IMR-90 (cell line): ENCODE measurements at regions not wholly inside any gene's neighbourhood (a gene's known extent, or its start where the extent isn't known, plus 50 kb on each side); places are given as distances from the start of the nearest gene placed in this dataset.

ENCODE experiments used
- ATAC-seq: fragments of 200-7000 bp; cut with Tn5 transposase; 2 replicates; pipeline ENCODE4 v1.9.1; 2020; ENCODE audit warnings: low read depth, mild to moderate bottlenecking, moderate library complexity
- BruUV-seq: library from RNA; stranded (reverse); fragments of 400-500 nt; replicated peaks from 2 replicates; lab custom pipeline; 2021; lab: Mats Ljungman, UMichigan
- CTCF ChIA-PET: fragments of 300-600 bp; formaldehyde crosslinking; extraction: SDS; loops from one replicate; lab custom pipeline; 2021; ENCODE audit warnings: antibody characterized with exemption; lab: Yijun Ruan, JAX
- POLR2A ChIA-PET: fragments of 300-600 bp; sonication (Branson Sonifier 250); formaldehyde crosslinking; loops from one replicate; lab custom pipeline; 2022; ENCODE audit warnings: antibody characterized with exemption; ENCODE audit not compliant: unreplicated experiment; lab: Charles Lee
- DNase-seq: peaks from one replicate; pipeline ENCODE4 v3.0.0; 2013
- H2AFZ ChIP-seq: replicated peaks from 2 replicates; pipeline ENCODE3; 2013; ENCODE audit warnings: low read length, mild to moderate bottlenecking; ENCODE audit not compliant: poor library complexity
- H2AK5ac ChIP-seq: 2 replicates; pipeline ENCODE4 v1.6.1; 2013; ENCODE audit warnings: low read depth, low read length, inconsistent platforms
- H2AK9ac ChIP-seq: replicated peaks from 2 replicates; pipeline ENCODE3; 2013; ENCODE audit warnings: mild to moderate bottlenecking, low read depth, low read length, moderate library complexity; ENCODE audit not compliant: poor library complexity
- H2BK120ac ChIP-seq: 2 replicates; pipeline ENCODE4 v1.6.1; 2013; ENCODE audit warnings: low read depth, low read length, inconsistent platforms
- H2BK15ac ChIP-seq: 3 replicates; pipeline ENCODE4 v1.6.1; 2013; ENCODE audit warnings: low read depth, low read length, inconsistent platforms
- H2BK20ac ChIP-seq: 2 replicates; pipeline ENCODE4 v1.6.1; 2013; ENCODE audit warnings: low read depth, mild to moderate bottlenecking, inconsistent platforms, low read length, moderate library complexity
- H2BK5ac ChIP-seq: 2 replicates; pipeline ENCODE4 v1.6.1; 2013; ENCODE audit warnings: mild to moderate bottlenecking, low read depth, low read length, inconsistent platforms; ENCODE audit not compliant: poor library complexity, severe bottlenecking
- H3K14ac ChIP-seq: replicated peaks from 2 replicates; pipeline ENCODE4 v1.6.1; 2013; ENCODE audit warnings: low read depth, low read length, inconsistent platforms
- H3K18ac ChIP-seq: 2 replicates; pipeline ENCODE4 v1.6.1; 2013; ENCODE audit warnings: low read depth, low read length, control low read depth
- H3K23ac ChIP-seq: 2 replicates; pipeline ENCODE4 v1.6.1; 2013; ENCODE audit warnings: low read depth, low read length, inconsistent platforms
- H3K27ac ChIP-seq: 2 replicates; pipeline ENCODE4 v1.5.1; 2013; ENCODE audit warnings: mild to moderate bottlenecking, control low read depth, low read length; ENCODE audit not compliant: insufficient read depth
- H3K27me3 ChIP-seq: 2 replicates; pipeline ENCODE4 v1.6.1; 2013; ENCODE audit warnings: low read length; ENCODE audit not compliant: control insufficient read depth, insufficient read depth
- H3K36me3 ChIP-seq: 2 replicates; pipeline ENCODE4 v1.6.1; 2013; ENCODE audit warnings: low read length, mixed read lengths; ENCODE audit not compliant: control insufficient read depth, insufficient read depth
- H3K4ac ChIP-seq: 2 replicates; pipeline ENCODE4 v1.6.1; 2013; ENCODE audit warnings: low read depth, low read length, inconsistent platforms
- H3K4me1 ChIP-seq: 2 replicates; pipeline ENCODE4 v1.6.1; 2013; ENCODE audit warnings: low read length, mixed read lengths; ENCODE audit not compliant: control insufficient read depth, insufficient read depth
- H3K4me2 ChIP-seq: 2 replicates; pipeline ENCODE4 v1.6.1; 2013; ENCODE audit warnings: low read depth, mild to moderate bottlenecking, control low read depth, low read length, moderate library complexity
- H3K4me3 ChIP-seq: 2 replicates; pipeline ENCODE4 v1.5.1; 2013; ENCODE audit warnings: low read depth, mild to moderate bottlenecking, control low read depth, low read length, moderate library complexity; ENCODE audit not compliant: insufficient read depth
- H3K56ac ChIP-seq: 2 replicates; pipeline ENCODE4 v1.6.1; 2013; ENCODE audit warnings: low read length, inconsistent platforms; ENCODE audit not compliant: insufficient read depth; ENCODE audit errors: extremely low read depth
- H3K79me1 ChIP-seq, 2 experiments: 2 replicates each; pipeline ENCODE4 v1.6.1; 2013; ENCODE audit warnings: low read length in 2 of 2, inconsistent platforms in 1 of 2, low read depth in 1 of 2
- H3K9ac ChIP-seq: 2 replicates; pipeline ENCODE4 v1.6.1; 2013; ENCODE audit warnings: low read depth, low read length, control low read depth
- H3K9me1 ChIP-seq: 2 replicates; pipeline ENCODE4 v1.6.1; 2013; ENCODE audit warnings: low read length, inconsistent platforms; ENCODE audit not compliant: insufficient read depth
- H3K9me3 ChIP-seq: 2 replicates; pipeline ENCODE4 v1.6.1; 2013; ENCODE audit warnings: low read length; ENCODE audit not compliant: control insufficient read depth, insufficient read depth
- H4K20me1 ChIP-seq: 2 replicates; pipeline ENCODE4 v1.6.1; 2013; ENCODE audit warnings: low read length, inconsistent platforms; ENCODE audit not compliant: insufficient read depth
- H4K5ac ChIP-seq: 2 replicates; pipeline ENCODE4 v1.6.1; 2013; ENCODE audit warnings: mild to moderate bottlenecking, low read depth, low read length, control low read depth
- H4K8ac ChIP-seq, 2 experiments: 2 replicates each; pipeline ENCODE4 v1.6.1; 2013; ENCODE audit warnings: low read depth in 2 of 2, low read length in 2 of 2, control low read depth in 1 of 2, inconsistent platforms in 1 of 2
- H4K91ac ChIP-seq: 2 replicates; pipeline ENCODE4 v1.6.1; 2013; ENCODE audit warnings: low read depth, low read length, inconsistent platforms; ENCODE audit not compliant: insufficient read depth
- BHLHE40 ChIP-seq: fragments of 150-350 bp; IDR thresholded peaks from 2 replicates; pipeline ENCODE4 v1.6.1; 2016; ENCODE audit warnings: mild to moderate bottlenecking, low read depth, low read length
- CHD1 ChIP-seq: IDR thresholded peaks from 2 replicates; pipeline ENCODE4 v1.6.1; 2012; ENCODE audit warnings: low read depth, low read length, improper control_type of control experiment
- FOS ChIP-seq: fragments of 150-350 bp; IDR thresholded peaks from 2 replicates; pipeline ENCODE4 v1.6.1; 2016; ENCODE audit warnings: low read depth, low read length
- MAFK ChIP-seq: IDR thresholded peaks from 2 replicates; pipeline ENCODE4 v1.6.1; 2012; ENCODE audit warnings: low read depth, low read length, improper control_type of control experiment
- MAZ ChIP-seq: IDR thresholded peaks from 2 replicates; pipeline ENCODE4 v1.6.1; 2012; ENCODE audit warnings: low read depth, mild to moderate bottlenecking, low read length, improper control_type of control experiment, moderate library complexity, borderline replicate concordance
- NFE2L2 ChIP-seq: fragments of 150-350 bp; IDR thresholded peaks from 2 replicates; pipeline ENCODE4 v1.6.1; 2016; ENCODE audit warnings: low read depth, mild to moderate bottlenecking, low read length
- POLR2A ChIP-seq: IDR thresholded peaks from 2 replicates; pipeline ENCODE4 v1.6.1; 2012; ENCODE audit warnings: mild to moderate bottlenecking, low read depth, low read length
- RAD21 ChIP-seq: IDR thresholded peaks from 2 replicates; pipeline ENCODE4 v1.6.1; 2012; ENCODE audit warnings: low read length, improper control_type of control experiment
- RCOR1 ChIP-seq: IDR thresholded peaks from 2 replicates; pipeline ENCODE4 v1.6.1; 2012; ENCODE audit warnings: mild to moderate bottlenecking, low read length, improper control_type of control experiment; ENCODE audit not compliant: insufficient replicate concordance
- RFX5 ChIP-seq: IDR thresholded peaks from 2 replicates; pipeline ENCODE4 v1.8.0; 2012; ENCODE audit warnings: low read depth, mild to moderate bottlenecking, low read length, moderate library complexity
- SMC3 ChIP-seq: fragments of 150-350 bp; IDR thresholded peaks from 2 replicates; pipeline ENCODE4 v1.6.1; 2016; ENCODE audit warnings: low read depth, mild to moderate bottlenecking, antibody characterized with exemption, low read length, moderate library complexity
- WGBS, 2 experiments: methylation state at CpG; one replicate each; pipeline versions ENCODE4 v1.1.5 to v1.1.7; 2013; ENCODE audit warnings: missing lambda C conversion rate in 2 of 2; ENCODE audit not compliant: insufficient read length in 1 of 2; ENCODE audit errors: extremely low coverage in 2 of 2; 5-methylcytosine and 5-hydroxymethylcytosine counted together
- dilution Hi-C: fragments of 300-500 bp; cut with HindIII; formaldehyde crosslinking; loops from one replicate; pipeline ENCODE4 v1.14.3; 2018; ENCODE audit warnings: low sequenced_read_pairs; ENCODE audit not compliant: unreplicated experiment
- in situ Hi-C: fragments of 300-500 bp; cut with MboI; formaldehyde crosslinking; loops from 3 replicates; pipeline ENCODE4 v1.14.3; 2019; ENCODE audit warnings: low sequenced_read_pairs, inconsistent platforms, mixed read lengths
- intact Hi-C: fragments of 100-400 bp; cut with micrococcal nuclease; formaldehyde crosslinking; loops from 2 replicates; pipeline ENCODE4 v1.10.0; 2022
- TF ChIP-seq, protein P1 (sequence below): fragments of 150-350 bp; IDR thresholded peaks from 2 replicates; pipeline ENCODE4 v1.6.1; 2016; ENCODE audit warnings: low read depth, mild to moderate bottlenecking, low read length, moderate library complexity, borderline replicate concordance
- TF ChIP-seq, protein P2 (sequence below): conservative IDR thresholded peaks from 2 replicates; pipeline ENCODE4 v1.5.1; 2012; ENCODE audit warnings: mild to moderate bottlenecking, low read depth, low read length, improper control_type of control experiment
- TF ChIP-seq, protein P3 (sequence below): fragments of 150-350 bp; IDR thresholded peaks from 2 replicates; pipeline ENCODE4 v1.6.1; 2017; ENCODE audit warnings: mild to moderate bottlenecking, antibody characterized with exemption, low read length, low read depth

DNA sequence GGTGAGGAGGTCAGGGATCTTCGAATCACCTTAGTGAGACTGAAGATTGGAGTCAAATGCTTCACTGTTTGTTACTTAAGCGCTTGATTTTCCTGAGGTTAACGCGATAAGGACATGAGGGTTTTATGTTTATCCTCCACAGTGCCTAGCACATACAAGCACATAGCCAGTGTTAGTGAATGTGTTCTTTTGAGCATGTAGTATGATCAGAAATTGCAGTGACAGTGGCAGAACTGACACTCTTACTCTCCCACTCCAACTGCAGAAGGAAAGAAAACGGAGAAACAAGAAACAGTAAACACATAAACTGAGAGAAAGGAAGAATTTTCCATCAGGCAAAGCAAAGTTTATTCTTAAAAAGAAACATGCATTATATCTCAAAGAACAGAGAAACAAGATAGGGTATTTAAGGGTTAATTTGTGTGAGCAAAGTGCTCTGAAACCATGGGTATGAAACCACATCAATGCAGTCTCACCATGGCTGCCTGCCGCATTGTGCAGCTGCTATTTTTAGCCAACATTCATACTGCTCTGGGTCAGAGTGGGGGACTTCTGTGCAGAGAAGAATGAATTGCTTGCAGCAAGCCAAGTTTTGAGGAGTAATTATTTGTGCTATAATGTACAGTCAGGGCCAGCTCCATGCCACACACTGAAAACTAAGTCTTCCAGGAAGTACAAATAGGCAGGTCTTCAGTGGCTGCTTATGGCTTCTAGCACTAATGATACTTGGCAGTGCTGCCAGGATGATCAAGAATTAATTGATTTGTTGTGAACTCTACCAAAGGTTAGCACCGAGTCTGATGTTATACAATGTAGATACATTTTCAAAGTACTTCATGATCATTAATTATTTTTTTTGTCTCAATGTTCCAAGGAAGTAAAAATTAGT is 152.0 kb downstream of the MACC1 start:
- intact Hi-C loops = no loop called here
- Histone ChIP-seq H3K4me2 (no peak overlapping the region; the same call in 1 of the 2 replicates), H3K27me3 (no peaks in the 10 kb centered on the region), H2AK9ac (no peak overlapping the region), H2BK5ac (no peak overlapping the region), H3K27ac (no peak overlapping the region), H4K8ac (no peak overlapping the region), H3K14ac (no peak overlapping the region), H2BK15ac (no peak overlapping the region), H4K91ac (no peak overlapping the region), H2BK120ac (no peak overlapping the region), H3K9me3 (no peaks in the 10 kb centered on the region), H3K23ac (no peak overlapping the region), H3K56ac (no peak overlapping the region), H3K18ac (no peak overlapping the region), H3K4me1 (no peaks in the 10 kb centered on the region), H2AK5ac (no peak overlapping the region), H3K9me1 (no peaks in the 10 kb centered on the region), H3K79me1 (no peaks in the 10 kb centered on the region), H4K20me1 (no peaks in the 10 kb centered on the region), H2BK20ac (no peak overlapping the region), H4K5ac (no peak overlapping the region), H3K36me3 (no peaks in the 10 kb centered on the region), H2AFZ (no peak overlapping the region), H3K4ac (no peak overlapping the region), H3K9ac (no peak overlapping the region), H3K4me3 (no peak overlapping the region)
- BruUV-seq = no TSS peak
- DNase-seq = peak; percentile 12
- ATAC-seq = peak; percentile 49
- no CpG with 5 or more reads among the region's 7 CpGs for WGBS, 2 experiments
- POLR2A ChIA-PET = no interaction called here
- in situ Hi-C loops = no loop called here
- TF ChIP-seq RAD21 (no peak), POLR2A (no peak), NFE2L2 (no peak), CHD1 (no peak), RFX5 (no peak), MAFK (no peak), SMC3 (no peak), MAZ (no peak), FOS (no peak), RCOR1 (no peak), BHLHE40 (no peak)
- TF ChIP-seq, protein P1, sequence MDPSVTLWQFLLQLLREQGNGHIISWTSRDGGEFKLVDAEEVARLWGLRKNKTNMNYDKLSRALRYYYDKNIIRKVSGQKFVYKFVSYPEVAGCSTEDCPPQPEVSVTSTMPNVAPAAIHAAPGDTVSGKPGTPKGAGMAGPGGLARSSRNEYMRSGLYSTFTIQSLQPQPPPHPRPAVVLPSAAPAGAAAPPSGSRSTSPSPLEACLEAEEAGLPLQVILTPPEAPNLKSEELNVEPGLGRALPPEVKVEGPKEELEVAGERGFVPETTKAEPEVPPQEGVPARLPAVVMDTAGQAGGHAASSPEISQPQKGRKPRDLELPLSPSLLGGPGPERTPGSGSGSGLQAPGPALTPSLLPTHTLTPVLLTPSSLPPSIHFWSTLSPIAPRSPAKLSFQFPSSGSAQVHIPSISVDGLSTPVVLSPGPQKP = no peak
- TF ChIP-seq, protein P2, sequence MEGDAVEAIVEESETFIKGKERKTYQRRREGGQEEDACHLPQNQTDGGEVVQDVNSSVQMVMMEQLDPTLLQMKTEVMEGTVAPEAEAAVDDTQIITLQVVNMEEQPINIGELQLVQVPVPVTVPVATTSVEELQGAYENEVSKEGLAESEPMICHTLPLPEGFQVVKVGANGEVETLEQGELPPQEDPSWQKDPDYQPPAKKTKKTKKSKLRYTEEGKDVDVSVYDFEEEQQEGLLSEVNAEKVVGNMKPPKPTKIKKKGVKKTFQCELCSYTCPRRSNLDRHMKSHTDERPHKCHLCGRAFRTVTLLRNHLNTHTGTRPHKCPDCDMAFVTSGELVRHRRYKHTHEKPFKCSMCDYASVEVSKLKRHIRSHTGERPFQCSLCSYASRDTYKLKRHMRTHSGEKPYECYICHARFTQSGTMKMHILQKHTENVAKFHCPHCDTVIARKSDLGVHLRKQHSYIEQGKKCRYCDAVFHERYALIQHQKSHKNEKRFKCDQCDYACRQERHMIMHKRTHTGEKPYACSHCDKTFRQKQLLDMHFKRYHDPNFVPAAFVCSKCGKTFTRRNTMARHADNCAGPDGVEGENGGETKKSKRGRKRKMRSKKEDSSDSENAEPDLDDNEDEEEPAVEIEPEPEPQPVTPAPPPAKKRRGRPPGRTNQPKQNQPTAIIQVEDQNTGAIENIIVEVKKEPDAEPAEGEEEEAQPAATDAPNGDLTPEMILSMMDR = no peak
- TF ChIP-seq, protein P3, sequence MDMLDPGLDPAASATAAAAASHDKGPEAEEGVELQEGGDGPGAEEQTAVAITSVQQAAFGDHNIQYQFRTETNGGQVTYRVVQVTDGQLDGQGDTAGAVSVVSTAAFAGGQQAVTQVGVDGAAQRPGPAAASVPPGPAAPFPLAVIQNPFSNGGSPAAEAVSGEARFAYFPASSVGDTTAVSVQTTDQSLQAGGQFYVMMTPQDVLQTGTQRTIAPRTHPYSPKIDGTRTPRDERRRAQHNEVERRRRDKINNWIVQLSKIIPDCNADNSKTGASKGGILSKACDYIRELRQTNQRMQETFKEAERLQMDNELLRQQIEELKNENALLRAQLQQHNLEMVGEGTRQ = no peak
- CTCF ChIA-PET = no interaction called here
- dilution Hi-C loops = no loop called here
